Breast epithelium (tissue), 4 donors: ENCODE measurements at regions not wholly inside any gene's neighbourhood (a gene's known extent, or its start where the extent isn't known, plus 50 kb on each side); places are given as distances from the start of the nearest gene placed in this dataset.

Source experiments
- DNase-seq, 2 donors: peaks; one replicate each; pipeline ENCODE4 v3.0.0-alpha.2; 2019; ENCODE audit warnings: low spot score in 2 of 2
- H3K27ac ChIP-seq, 2 donors: fragments of 200-600 bp; sonication (generic) in 1 of 2; one replicate each; pipeline ENCODE4 v1.5.1; 2016 to 2019; ENCODE audit warnings: mild to moderate bottlenecking in 1 of 2
- H3K27me3 ChIP-seq, 2 donors: fragments of 200-600 bp; sonication (generic) in 1 of 2; one replicate each; pipeline versions ENCODE4 v1.5.1 to v1.6.0; 2017 to 2019; ENCODE audit warnings: control low read depth in 1 of 2, mild to moderate bottlenecking in 1 of 2
- H3K36me3 ChIP-seq: fragments of 200-600 bp; one replicate; pipeline ENCODE4 v1.5.1; 2019
- H3K4me1 ChIP-seq, 2 donors: fragments of 200-600 bp; sonication (generic); one replicate each; pipeline ENCODE4 v1.5.1; 2016 to 2019; ENCODE audit warnings: control low read depth in 1 of 2
- H3K4me3 ChIP-seq, 3 donors: fragments of 200-600 bp; sonication (generic); 1 replicate in 2 of 3; 2 replicates in 1 of 3; pipeline ENCODE4 v1.5.1; 2016 to 2019; ENCODE audit warnings: mild to moderate bottlenecking in 3 of 3, moderate library complexity in 2 of 3
- H3K9me3 ChIP-seq, 2 donors: fragments of 200-600 bp; sonication (generic) in 1 of 2; one replicate each; pipeline ENCODE4 v1.5.1; 2016 to 2019; ENCODE audit warnings: control low read depth in 1 of 2
- CTCF ChIP-seq, 3 donors: fragments of 450-650 bp; IDR thresholded peaks; one replicate each; pipeline ENCODE4 v1.5.1; 2016 to 2017; ENCODE audit warnings: antibody characterized with exemption in 3 of 3, mild to moderate bottlenecking in 3 of 3, moderate library complexity in 3 of 3
- POLR2A ChIP-seq: fragments of 450-650 bp; IDR thresholded peaks from one replicate; pipeline ENCODE4 v1.6.1; 2016; ENCODE audit warnings: antibody characterized with exemption, mild to moderate bottlenecking, moderate library complexity
- POLR2AphosphoS5 ChIP-seq, 3 donors: sonication (generic); formaldehyde crosslinking; IDR thresholded peaks; one replicate each; pipeline ENCODE4 v1.6.1; 2017; ENCODE audit warnings: antibody characterized with exemption in 3 of 3
- intact Hi-C: fragments of 100-400 bp; cut with DNase I; formaldehyde crosslinking; loops from one replicate; pipeline ENCODE4 v1.15.1; 2023; ENCODE audit warnings: low total_unique reads

DNA sequence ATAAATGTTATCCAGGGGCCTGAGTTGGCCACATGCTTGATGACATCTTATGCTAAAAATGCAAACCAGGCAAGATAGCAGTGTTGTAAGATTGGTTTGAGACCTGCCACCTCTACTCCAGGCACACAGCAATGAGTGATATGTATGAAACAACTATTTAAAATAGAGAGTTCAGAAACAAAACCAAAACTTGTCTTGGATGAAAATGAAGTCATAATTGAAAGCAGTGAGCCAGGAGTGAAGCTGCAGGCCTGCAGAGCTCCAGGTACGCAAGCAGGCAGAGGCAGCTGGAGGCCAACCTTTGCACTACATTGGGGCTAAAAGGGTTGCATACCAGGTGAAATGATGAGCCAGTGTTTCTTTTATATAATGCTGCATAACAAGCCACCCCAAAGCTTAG is 89.2 kb upstream of the SPATS2L start:
- Histone ChIP-seq H3K36me3 (no peaks in the 10 kb centered on the region), H3K9me3 (no peaks in the 10 kb centered on the region), H3K4me3 (no peak overlapping the region), H3K27me3 (no peaks in the 10 kb centered on the region), H3K27ac (no peak overlapping the region), H3K4me1 (no peaks in the 10 kb centered on the region)
- TF ChIP-seq POLR2A (no peak), POLR2AphosphoS5 (IDR thresholded peaks at IDR 0.05) (no peak), CTCF (IDR thresholded peaks at IDR 0.05) (no peak)
- intact Hi-C loops, result no loop called here
- no peak for DNase-seq

DNA sequence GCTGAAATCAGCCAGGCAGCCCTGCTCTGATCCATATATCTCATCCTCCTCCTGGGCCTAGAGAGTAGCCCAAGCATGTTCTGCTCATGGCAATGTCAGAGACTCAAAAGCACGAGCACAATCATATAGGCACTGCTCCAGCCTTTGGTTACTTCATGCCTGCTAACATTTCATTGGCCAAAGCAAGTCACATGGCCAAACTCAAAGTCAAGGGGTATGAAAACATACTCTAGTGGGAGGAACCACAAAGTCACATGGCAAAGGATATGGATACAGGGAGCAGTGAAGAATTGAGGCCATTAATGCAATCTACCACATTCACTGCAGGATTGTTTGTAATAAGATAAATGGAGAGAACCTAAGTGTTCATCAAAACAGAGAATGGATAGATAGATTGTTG is 87.8 kb upstream of the SPATS2L start:
- DNase-seq, result no peak
- Histone ChIP-seq H3K9me3 (no peaks in the 10 kb centered on the region), H3K36me3 (no peaks in the 10 kb centered on the region), H3K4me1 (no peaks in the 10 kb centered on the region), H3K27me3 (no peaks in the 10 kb centered on the region), H3K4me3 (no peak overlapping the region), H3K27ac (no peak overlapping the region)
- intact Hi-C loops, result no loop called here
- TF ChIP-seq POLR2AphosphoS5 (IDR thresholded peaks at IDR 0.05) (no peak), POLR2A (no peak), CTCF (IDR thresholded peaks at IDR 0.05) (no peak)

DNA sequence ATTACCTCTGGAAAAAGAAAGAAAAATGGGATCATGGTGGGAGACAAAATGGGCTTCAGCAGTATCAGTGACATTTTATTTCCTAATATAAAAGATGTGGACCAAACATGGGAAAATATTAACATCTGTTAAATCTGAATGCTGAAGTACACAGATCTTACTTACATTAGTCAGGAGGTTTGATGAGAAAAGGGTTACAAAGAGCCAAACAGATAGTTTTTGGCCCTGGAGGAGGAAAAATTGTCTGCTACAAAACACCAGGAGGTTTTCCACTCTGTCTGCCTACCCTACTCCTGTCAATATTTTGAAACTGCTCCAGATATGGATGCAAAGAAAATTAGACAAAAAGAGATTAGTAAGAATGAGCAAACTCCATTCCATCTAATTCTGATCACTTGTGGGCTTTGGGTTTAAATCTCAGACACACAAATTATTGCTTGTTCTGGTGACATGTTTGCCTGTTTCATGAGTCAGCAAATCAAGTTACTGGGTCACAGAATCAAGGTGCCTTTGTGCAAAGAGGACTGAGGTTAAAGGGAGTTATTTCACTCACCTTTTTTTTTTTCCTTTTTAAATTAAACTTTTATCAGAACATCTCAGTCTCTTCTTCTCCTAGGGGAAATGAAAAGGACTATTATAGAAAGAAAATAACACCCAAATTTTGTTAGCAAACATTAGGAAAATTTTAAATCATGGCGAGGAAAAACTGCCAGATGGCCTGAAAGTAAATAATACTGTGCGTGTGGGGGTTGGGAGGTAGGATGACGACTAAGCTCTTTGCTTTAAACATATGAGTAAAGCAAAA is 87.0 kb upstream of the SPATS2L start:
- Histone ChIP-seq H3K9me3 (no peaks in the 10 kb centered on the region), H3K4me1 (no peaks in the 10 kb centered on the region), H3K27ac (no peak overlapping the region), H3K36me3 (no peaks in the 10 kb centered on the region), H3K4me3 (no peak overlapping the region), H3K27me3 (no peaks in the 10 kb centered on the region)
- TF ChIP-seq CTCF (IDR thresholded peaks at IDR 0.05), result no peak
- intact Hi-C loops, result no loop called here
- no peak for DNase-seq

DNA sequence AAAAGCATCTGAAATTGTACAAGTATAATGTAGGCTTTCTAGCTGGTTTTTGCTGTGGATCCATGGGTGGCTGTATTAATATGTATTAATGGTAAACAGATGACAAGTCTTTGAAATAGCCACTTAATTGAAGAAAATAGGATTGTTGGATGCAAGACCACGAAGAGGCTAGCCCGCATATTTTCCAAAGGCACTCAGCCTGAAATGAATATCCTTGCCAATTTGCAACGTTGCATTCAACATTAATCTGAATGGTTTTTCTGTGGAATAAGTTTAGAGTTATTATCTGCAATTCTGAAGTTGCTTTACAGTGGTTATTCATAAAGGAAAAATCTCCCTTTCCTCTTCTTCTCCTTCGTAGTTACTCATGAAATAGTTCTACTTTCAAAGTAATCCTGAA is 86.2 kb upstream of the SPATS2L start:
- Histone ChIP-seq H3K36me3 (no peaks in the 10 kb centered on the region), H3K9me3 (no peaks in the 10 kb centered on the region), H3K27ac (no peak overlapping the region), H3K4me1 (no peaks in the 10 kb centered on the region), H3K27me3 (no peaks in the 10 kb centered on the region), H3K4me3 (no peak overlapping the region)
- intact Hi-C loops, result no loop called here
- no peak for DNase-seq
- TF ChIP-seq POLR2A (no peak), POLR2AphosphoS5 (IDR thresholded peaks at IDR 0.05) (no peak), CTCF (IDR thresholded peaks at IDR 0.05) (no peak)

- no peak for DNase-seq
- Histone ChIP-seq H3K36me3 (no peaks in the 10 kb centered on the region), H3K4me1 (peaks cover 0 to 2% of the 10 kb centered on the region in 2 donors), H3K27ac (no peak overlapping the region), H3K9me3 (no peaks in the 10 kb centered on the region), H3K4me3 (no peak overlapping the region), H3K27me3 (no peaks in the 10 kb centered on the region)
- TF ChIP-seq POLR2AphosphoS5 (IDR thresholded peaks at IDR 0.05), result no peak
- no peak for TF ChIP-seq POLR2A
- TF ChIP-seq CTCF (IDR thresholded peaks at IDR 0.05), result no peak
- intact Hi-C loops, result no loop called here
Measured at GRCh38 chr2:200221055-200221955, 85.2 kb upstream of the SPATS2L start.
